ENCODE measurements at regions not wholly inside any gene's neighbourhood (a gene's known extent, or its start where the extent isn't known, plus 50 kb on each side); places are given as distances from the start of the nearest gene placed in this dataset.

DNA sequence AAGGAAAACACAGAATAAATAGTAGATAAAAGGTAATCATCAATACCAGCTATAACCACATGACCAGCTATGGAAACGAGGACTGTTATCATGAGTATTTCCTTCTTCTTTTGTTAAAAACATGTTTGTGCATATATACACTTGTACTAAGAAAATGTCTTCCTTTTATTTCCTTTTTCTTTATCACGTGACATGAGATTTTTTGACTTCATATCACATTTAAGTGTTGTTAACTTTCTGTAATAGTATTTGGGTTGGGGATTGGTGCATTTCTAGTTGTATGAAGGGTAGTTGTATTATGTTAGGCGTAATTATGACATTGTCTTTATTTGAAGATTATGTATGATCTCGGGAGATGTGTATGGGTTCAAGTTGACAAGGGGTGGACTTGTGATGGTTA, 278.5 kb upstream of the ZNF385D start:
- Mint-ChIP-seq H3K27ac (ENCODE audit: unreplicated experiment) (no peak overlapping the region), H3K27me3 (ENCODE audit: unreplicated experiment) (no peaks in the 10 kb centered on the region), H3K36me3 (ENCODE audit: insufficient read depth, unreplicated experiment) (no peaks in the 10 kb centered on the region), H3K4me3 (ENCODE audit: low read depth, unreplicated experiment) (no peak overlapping the region), H3K4me1 (ENCODE audit: low read depth, unreplicated experiment) (no peaks in the 10 kb centered on the region), H3K9me3 (ENCODE audit: low read depth, unreplicated experiment) (peaks cover 4% of the 10 kb centered on the region)
- DNase-seq, result no peak
- CTCF ChIA-PET, result no interaction called here
- no TSS peak for BruUV-seq (replicated peaks)
- TF ChIP-seq CTCF (IDR thresholded peaks at IDR 0.05; ENCODE audit: unreplicated experiment), result no peak
- intact Hi-C loops (cut with micrococcal nuclease; ENCODE audit: unreplicated experiment), result no loop called here

DNA sequence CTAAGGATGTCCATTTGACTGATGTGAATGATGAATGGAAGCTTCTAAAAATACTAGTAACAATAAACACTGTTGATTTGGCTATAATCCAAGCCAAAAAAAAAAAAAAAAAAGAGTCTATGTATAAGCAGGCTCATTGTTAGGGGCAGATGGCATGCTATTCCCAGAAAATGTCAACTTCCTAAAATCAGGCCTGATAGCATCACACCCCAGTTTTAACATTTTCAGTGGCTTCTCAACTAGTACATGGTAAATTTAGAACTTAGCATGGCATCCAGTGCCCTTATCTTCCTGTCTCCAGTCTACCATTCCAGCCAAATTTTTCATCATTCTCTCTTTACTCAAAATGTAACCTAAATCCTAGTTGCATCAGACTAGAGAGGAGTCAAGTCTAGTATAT, 288.2 kb upstream of the ZNF385D start:
- H3K9me3 Mint-ChIP-seq (ENCODE audit: low read depth, unreplicated experiment), result peaks cover 2% of the 10 kb centered on the region
- no peak overlapping the region for H3K4me3 Mint-ChIP-seq (ENCODE audit: low read depth, unreplicated experiment)
- CTCF ChIA-PET, result interaction anchor here (0.6 kb wide), 1 partner anchor 1353 kb away, joined by 4 read pairs; no protein-coding TSS in a partner anchor
- no peaks in the 10 kb centered on the region for H3K27me3 Mint-ChIP-seq (ENCODE audit: unreplicated experiment)
- H3K27ac Mint-ChIP-seq (ENCODE audit: unreplicated experiment), result no peak overlapping the region
- intact Hi-C loops (cut with micrococcal nuclease; ENCODE audit: unreplicated experiment), result no loop called here
- H3K36me3 Mint-ChIP-seq (ENCODE audit: insufficient read depth, unreplicated experiment), result no peaks in the 10 kb centered on the region
- no peak for TF ChIP-seq CTCF (IDR thresholded peaks at IDR 0.05; ENCODE audit: unreplicated experiment)
- BruUV-seq (replicated peaks), result no TSS peak
- DNase-seq, result no peak
- no peaks in the 10 kb centered on the region for H3K4me1 Mint-ChIP-seq (ENCODE audit: low read depth, unreplicated experiment)

DNA sequence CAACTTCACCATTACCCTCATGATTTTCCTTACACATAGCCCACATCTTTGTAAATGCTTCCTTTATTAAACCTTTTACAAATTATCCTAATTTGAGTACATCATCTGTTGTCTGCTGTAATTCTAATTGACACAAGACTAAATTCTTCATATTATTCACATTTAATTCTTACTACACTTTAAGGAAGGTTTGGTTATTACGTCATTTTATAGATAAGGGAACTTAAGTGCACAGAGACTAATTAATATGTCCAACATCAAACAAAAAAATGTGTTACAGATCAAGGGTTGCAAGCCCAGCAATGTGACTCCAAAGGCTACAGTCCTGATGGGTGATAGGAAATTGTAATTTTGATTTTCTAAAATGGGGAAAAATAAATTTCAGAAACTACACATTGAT, 289.1 kb upstream of the ZNF385D start:
- intact Hi-C loops (cut with micrococcal nuclease; ENCODE audit: unreplicated experiment), result no loop called here
- no peak overlapping the region for H3K4me3 Mint-ChIP-seq (ENCODE audit: low read depth, unreplicated experiment)
- no peak overlapping the region for H3K27ac Mint-ChIP-seq (ENCODE audit: unreplicated experiment)
- CTCF ChIA-PET, result no interaction called here
- H3K9me3 Mint-ChIP-seq (ENCODE audit: low read depth, unreplicated experiment), result peaks cover 2% of the 10 kb centered on the region
- no peaks in the 10 kb centered on the region for H3K36me3 Mint-ChIP-seq (ENCODE audit: insufficient read depth, unreplicated experiment)
- H3K4me1 Mint-ChIP-seq (ENCODE audit: low read depth, unreplicated experiment), result no peaks in the 10 kb centered on the region
- no TSS peak for BruUV-seq (replicated peaks)
- DNase-seq, result no peak
- no peaks in the 10 kb centered on the region for H3K27me3 Mint-ChIP-seq (ENCODE audit: unreplicated experiment)
- no peak for TF ChIP-seq CTCF (IDR thresholded peaks at IDR 0.05; ENCODE audit: unreplicated experiment)

- CTCF ChIA-PET, result no interaction called here
- no peaks in the 10 kb centered on the region for H3K4me1 Mint-ChIP-seq (ENCODE audit: low read depth, unreplicated experiment)
- no TSS peak for BruUV-seq (replicated peaks)
Observed at GRCh38 chr3:22045882-22046281, 294.9 kb upstream of the ZNF385D start.

More at GRCh38 chr3:22045882-22046281, 294.9 kb upstream of the ZNF385D start:
- Mint-ChIP-seq H3K4me3 (ENCODE audit: low read depth, unreplicated experiment) (no peak overlapping the region), H3K27me3 (ENCODE audit: unreplicated experiment) (no peaks in the 10 kb centered on the region), H3K27ac (ENCODE audit: unreplicated experiment) (no peak overlapping the region), H3K36me3 (ENCODE audit: insufficient read depth, unreplicated experiment) (no peaks in the 10 kb centered on the region), H3K9me3 (ENCODE audit: low read depth, unreplicated experiment) (no peaks in the 10 kb centered on the region)
- DNase-seq, result no peak
- no peak for TF ChIP-seq CTCF (IDR thresholded peaks at IDR 0.05; ENCODE audit: unreplicated experiment)
- intact Hi-C loops (cut with micrococcal nuclease; ENCODE audit: unreplicated experiment), result no loop called here

Measured in Calu3 (cell line).